Transverse colon (tissue), 4 donors: ENCODE measurements at regions not wholly inside any gene's neighbourhood (a gene's known extent, or its start where the extent isn't known, plus 50 kb on each side); places are given as distances from the start of the nearest gene placed in this dataset.

Source experiments
- DNase-seq: peaks from one replicate; pipeline ENCODE4 v3.0.0-alpha.2; 2019
- H3K27ac ChIP-seq, 4 donors: fragments of 200-600 bp; sonication (generic); 2 replicates each; pipeline ENCODE4 v1.5.1; 2016 to 2018; ENCODE audit warnings: inconsistent platforms in 4 of 4
- H3K27me3 ChIP-seq: fragments of 200-600 bp; sonication (generic); 2 replicates; pipeline ENCODE4 v1.5.1; 2017; ENCODE audit warnings: inconsistent platforms
- H3K36me3 ChIP-seq, 4 donors: fragments of 200-600 bp; sonication (generic); 2 replicates each; pipeline ENCODE4 v1.5.1; 2017 to 2019; ENCODE audit warnings: inconsistent platforms in 4 of 4
- H3K4me1 ChIP-seq, 4 donors: fragments of 200-600 bp; sonication (generic); 2 replicates each; pipeline ENCODE4 v1.5.1; 2017 to 2020; ENCODE audit warnings: inconsistent platforms in 4 of 4
- H3K4me3 ChIP-seq, 4 donors: fragments of 200-600 bp; sonication (generic); 1 replicate in 1 of 4; 2 replicates in 3 of 4; pipeline versions ENCODE4 v1.5.1 to v1.6.1; 2017 to 2019; ENCODE audit warnings: inconsistent platforms in 4 of 4
- H3K9me3 ChIP-seq, 2 donors: fragments of 200-600 bp; sonication (generic); 2 replicates each; pipeline ENCODE4 v1.5.1; 2017 to 2019; ENCODE audit warnings: inconsistent platforms in 2 of 2
- EP300 ChIP-seq: sonication (generic); formaldehyde crosslinking; IDR thresholded peaks from one replicate; pipeline ENCODE4 v1.6.1; 2017; ENCODE audit warnings: antibody characterized with exemption, low read depth
- POLR2A ChIP-seq: fragments of 450-650 bp; IDR thresholded peaks from one replicate; pipeline ENCODE4 v1.6.1; 2016; ENCODE audit warnings: antibody characterized with exemption, mild to moderate bottlenecking, moderate library complexity
- POLR2AphosphoS5 ChIP-seq, 3 donors: sonication (generic); formaldehyde crosslinking; IDR thresholded peaks; one replicate each; pipeline ENCODE4 v1.6.1; 2016; ENCODE audit warnings: antibody characterized with exemption in 3 of 3
- WGBS, 2 donors: methylation state at CpG; one replicate each; pipeline ENCODE4 v1.1.5; 2018; ENCODE audit warnings: low coverage in 1 of 2; 5-methylcytosine and 5-hydroxymethylcytosine counted together
- in situ Hi-C, 4 donors: fragments of 200-750 bp; cut with MboI; loops; one replicate each; pipeline versions ENCODE4 v1.15.0 to v1.15.1; 2017; ENCODE audit warnings: low sequenced_read_pairs in 3 of 4, low pct_ligation_motif_present in 1 of 4, low pct_unique_long_range_greater_than_20kb in 1 of 4
- intact Hi-C: fragments of 100-400 bp; cut with DNase I; formaldehyde crosslinking; loops from one replicate; pipeline ENCODE4 v1.15.1; 2023; ENCODE audit warnings: low total_unique reads
- TF ChIP-seq, protein P1 (sequence below), 5 experiments: fragments of 200-600 bp in 3 of 5; fragments of 450-650 bp in 2 of 5; sonication (generic) in 3 of 5; IDR thresholded peaks; 1 replicate in 2 of 5; 2 replicates in 3 of 5; pipeline ENCODE4 v1.5.1; 2016 to 2017; ENCODE audit warnings: antibody characterized with exemption in 5 of 5, inconsistent platforms in 3 of 5, mild to moderate bottlenecking in 2 of 5, moderate library complexity in 1 of 5

DNA sequence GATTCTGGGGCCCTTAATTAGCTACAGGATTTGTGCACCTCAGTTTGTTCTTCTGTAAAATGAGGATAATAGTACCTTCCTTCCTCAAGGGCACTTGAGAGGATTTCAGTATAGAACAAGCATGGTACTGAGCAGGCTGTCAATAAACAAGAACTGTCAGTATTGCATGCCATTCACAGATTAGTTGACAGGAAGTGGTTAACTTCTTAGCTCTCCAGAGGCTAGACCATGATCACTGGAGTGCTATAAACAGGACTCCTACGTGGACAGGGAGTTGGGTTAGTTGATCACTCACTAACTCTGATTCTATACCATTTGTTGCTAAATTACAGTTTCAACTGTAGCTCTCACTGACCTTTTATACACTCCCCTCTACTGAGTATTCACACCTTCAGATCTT, 126.2 kb upstream of the DAB1 start:
- WGBS, 2 donors, result 16 to 43% methylated on average over 1 of the region's 1 CpG
- TF ChIP-seq, protein P1, sequence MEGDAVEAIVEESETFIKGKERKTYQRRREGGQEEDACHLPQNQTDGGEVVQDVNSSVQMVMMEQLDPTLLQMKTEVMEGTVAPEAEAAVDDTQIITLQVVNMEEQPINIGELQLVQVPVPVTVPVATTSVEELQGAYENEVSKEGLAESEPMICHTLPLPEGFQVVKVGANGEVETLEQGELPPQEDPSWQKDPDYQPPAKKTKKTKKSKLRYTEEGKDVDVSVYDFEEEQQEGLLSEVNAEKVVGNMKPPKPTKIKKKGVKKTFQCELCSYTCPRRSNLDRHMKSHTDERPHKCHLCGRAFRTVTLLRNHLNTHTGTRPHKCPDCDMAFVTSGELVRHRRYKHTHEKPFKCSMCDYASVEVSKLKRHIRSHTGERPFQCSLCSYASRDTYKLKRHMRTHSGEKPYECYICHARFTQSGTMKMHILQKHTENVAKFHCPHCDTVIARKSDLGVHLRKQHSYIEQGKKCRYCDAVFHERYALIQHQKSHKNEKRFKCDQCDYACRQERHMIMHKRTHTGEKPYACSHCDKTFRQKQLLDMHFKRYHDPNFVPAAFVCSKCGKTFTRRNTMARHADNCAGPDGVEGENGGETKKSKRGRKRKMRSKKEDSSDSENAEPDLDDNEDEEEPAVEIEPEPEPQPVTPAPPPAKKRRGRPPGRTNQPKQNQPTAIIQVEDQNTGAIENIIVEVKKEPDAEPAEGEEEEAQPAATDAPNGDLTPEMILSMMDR (IDR thresholded peaks at IDR 0.05), result no peak
- no peak for TF ChIP-seq EP300
- TF ChIP-seq POLR2AphosphoS5 (IDR thresholded peaks at IDR 0.05), result no peak
- TF ChIP-seq POLR2A, result no peak
- intact Hi-C loops (no loop called here), in situ Hi-C loops (no loop called here)
- no peaks in the 10 kb centered on the region for H3K9me3 ChIP-seq
- H3K4me3 ChIP-seq, result no peak overlapping the region
- no peaks in the 10 kb centered on the region for H3K36me3 ChIP-seq
- H3K27me3 ChIP-seq, result no peaks in the 10 kb centered on the region
- no peak for DNase-seq
- H3K4me1 ChIP-seq, result no peaks in the 10 kb centered on the region
- H3K27ac ChIP-seq, result no peak overlapping the region

DNA sequence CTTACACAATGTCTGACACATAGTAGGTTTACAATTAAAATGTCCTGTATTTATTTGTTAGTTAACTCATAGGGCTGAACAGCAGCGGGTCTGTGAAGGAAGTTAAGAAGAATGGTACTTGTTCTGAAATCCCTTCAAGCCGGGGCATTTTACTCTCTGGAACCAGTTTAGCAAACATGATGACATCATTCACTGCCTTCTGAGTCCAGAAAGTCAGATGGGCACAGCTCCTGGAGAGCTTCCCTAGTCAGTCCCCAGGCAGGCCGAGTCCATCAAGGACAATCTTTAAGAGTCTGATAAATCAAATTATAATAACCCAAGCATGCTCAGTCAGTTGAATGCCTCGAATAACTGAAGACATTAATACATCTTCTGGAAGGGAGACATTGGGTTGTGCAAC, 125.4 kb upstream of the DAB1 start:
- in situ Hi-C loops, result no loop called here

DNA sequence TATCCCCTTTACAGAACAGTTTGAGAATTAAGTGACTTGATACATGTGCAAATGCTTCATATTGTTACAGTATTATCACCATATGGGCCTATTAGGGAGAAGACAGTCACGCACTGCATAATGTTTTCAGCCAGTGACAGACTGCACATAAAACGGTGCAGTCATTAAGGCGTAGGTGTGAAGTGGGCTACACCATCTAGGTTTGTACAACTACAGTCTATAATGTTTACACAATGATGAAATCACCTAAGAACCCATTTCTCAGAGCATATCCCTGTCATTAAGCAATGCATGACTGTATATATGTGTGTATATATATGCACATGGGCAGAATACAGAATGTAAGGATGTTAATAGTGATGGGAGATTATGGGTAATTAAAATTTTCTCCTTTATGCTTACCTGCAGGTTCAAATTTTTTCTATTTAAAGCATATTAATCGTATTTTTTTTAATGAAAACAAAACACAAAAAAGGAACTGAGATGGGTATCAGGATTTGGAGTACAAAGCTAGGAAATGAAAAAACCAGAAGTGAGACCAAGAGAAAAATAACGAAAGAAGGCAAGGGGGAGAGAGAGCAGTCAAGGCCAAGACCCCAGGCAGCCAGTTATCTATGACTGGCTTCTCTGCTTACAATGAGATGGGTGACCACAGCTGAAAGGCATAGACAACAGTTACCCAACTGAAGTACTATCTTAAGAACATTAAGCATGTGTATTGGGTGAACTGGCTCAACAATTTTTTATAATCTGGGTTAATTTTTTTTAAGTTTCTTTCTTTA, 122.9 kb upstream of the DAB1 start:
- Histone ChIP-seq H3K27ac (no peak overlapping the region), H3K27me3 (no peaks in the 10 kb centered on the region), H3K9me3 (no peaks in the 10 kb centered on the region), H3K4me1 (no peaks in the 10 kb centered on the region), H3K36me3 (no peaks in the 10 kb centered on the region), H3K4me3 (no peak overlapping the region)
- no peak for TF ChIP-seq POLR2AphosphoS5 (IDR thresholded peaks at IDR 0.05)
- TF ChIP-seq, protein P1 (IDR thresholded peaks at IDR 0.05), result no peak
- no peak for TF ChIP-seq EP300
- no peak for TF ChIP-seq POLR2A
- intact Hi-C loops, result no loop called here
- in situ Hi-C loops, result no loop called here
- DNase-seq, result no peak
- WGBS, 2 donors, result 65 to 69% methylated on average over 5 of the region's 5 CpGs

More for the DNA sequence above, 125.4 kb upstream of the DAB1 start:
- Histone ChIP-seq H3K36me3 (no peaks in the 10 kb centered on the region), H3K27ac (no peak overlapping the region), H3K4me1 (no peaks in the 10 kb centered on the region), H3K9me3 (no peaks in the 10 kb centered on the region), H3K4me3 (no peak overlapping the region), H3K27me3 (no peaks in the 10 kb centered on the region)
- TF ChIP-seq POLR2A (no peak), POLR2AphosphoS5 (IDR thresholded peaks at IDR 0.05) (no peak)
- TF ChIP-seq, protein P1 (IDR thresholded peaks at IDR 0.05), result no peak
- WGBS, 2 donors, result 64 to 78% methylated on average over 3 to 4 of the region's 4 CpGs
- intact Hi-C loops, result no loop called here
- no peak for DNase-seq

DNA sequence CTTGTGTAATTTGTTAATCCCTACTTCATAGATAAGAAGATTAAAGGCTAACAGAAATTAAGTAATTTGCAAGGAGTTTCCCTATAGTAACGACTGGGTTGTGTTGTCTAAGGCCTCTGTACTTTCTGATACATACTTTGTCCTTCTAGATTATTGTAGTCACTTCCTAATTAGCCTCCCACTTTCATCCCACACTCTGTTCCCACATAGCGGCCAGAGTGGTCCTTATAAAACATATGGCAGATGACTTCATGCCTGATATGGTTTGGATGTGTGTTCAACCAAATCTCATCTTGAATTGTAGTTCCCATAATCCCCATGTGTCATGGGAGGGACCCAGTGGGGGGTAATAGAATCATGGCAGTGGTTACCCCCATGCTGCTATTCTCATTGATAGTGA, 120.5 kb upstream of the DAB1 start:
- Histone ChIP-seq H3K4me3 (no peak overlapping the region), H3K27ac (no peak overlapping the region), H3K36me3 (no peaks in the 10 kb centered on the region), H3K4me1 (no peaks in the 10 kb centered on the region), H3K27me3 (no peaks in the 10 kb centered on the region), H3K9me3 (no peaks in the 10 kb centered on the region)
- 8 to 20% methylated on average over 2 of the region's 2 CpGs for WGBS, 2 donors
- intact Hi-C loops, result no loop called here
- no peak for DNase-seq
- TF ChIP-seq EP300, result no peak
- no peak for TF ChIP-seq POLR2AphosphoS5 (IDR thresholded peaks at IDR 0.05)
- no peak for TF ChIP-seq POLR2A
- TF ChIP-seq, protein P1 (IDR thresholded peaks at IDR 0.05), result no peak
- in situ Hi-C loops, result no loop called here
